ENCODE measurements at regions not wholly inside any gene's neighbourhood (a gene's known extent, or its start where the extent isn't known, plus 50 kb on each side); places are given as distances from the start of the nearest gene placed in this dataset.

GRCh38 chr3:72284471-72284870 lies 499.5 kb upstream of the PROK2 start:
- DNase-seq (no peak), ATAC-seq (no peak)
- peaks cover 12% of the 10 kb centered on the region for H3K4me1 ChIP-seq (ENCODE audit: control insufficient read depth, insufficient read depth, low read length)
- Mint-ChIP-seq H3K27me3 (ENCODE audit: low read depth in 2 of 2) (peaks cover 12 to 18% of the 10 kb centered on the region in 2 donors), H3K4me1 (peaks cover 6 to 12% of the 10 kb centered on the region in 2 donors), H3K36me3 (no peaks in the 10 kb centered on the region), H3K4me3 (no peak overlapping the region), H3K27ac (no peak overlapping the region), H3K9me3 (peaks cover 0 to 6% of the 10 kb centered on the region in 2 donors)
- no peaks in the 10 kb centered on the region for H3K27me3 ChIP-seq (ENCODE audit: control insufficient read depth, insufficient read depth, low read length)
- 92% methylated on average over 2 of the region's 5 CpGs for WGBS (ENCODE audit: insufficient coverage)
- TF ChIP-seq CTCF (IDR thresholded peaks at IDR 0.05): no peak
- H3K27ac ChIP-seq (ENCODE audit: low read length): no peak overlapping the region
- intact Hi-C loops (cut with micrococcal nuclease): no loop called here
- H3K36me3 ChIP-seq (ENCODE audit: control insufficient read depth, insufficient read depth, low read length): no peaks in the 10 kb centered on the region
- peaks cover 7% of the 10 kb centered on the region for H3K9me3 ChIP-seq (ENCODE audit: control insufficient read depth, insufficient read depth, low read length)
- no peak overlapping the region for H3K4me3 ChIP-seq (ENCODE audit: low read length)

- no peak overlapping the region for H3K27ac ChIP-seq (ENCODE audit: low read length)
- DNase-seq (no peak), ATAC-seq (no peak)
- Mint-ChIP-seq H3K4me1 (no peaks in the 10 kb centered on the region), H3K9me3 (peaks cover 0 to 6% of the 10 kb centered on the region in 2 donors), H3K27ac (no peak overlapping the region), H3K4me3 (no peak overlapping the region), H3K27me3 (ENCODE audit: low read depth in 2 of 2) (peaks cover 7 to 21% of the 10 kb centered on the region in 2 donors), H3K36me3 (no peaks in the 10 kb centered on the region)
- WGBS (ENCODE audit: insufficient coverage): 83% methylated on average over 3 of the region's 3 CpGs
- H3K4me1 ChIP-seq (ENCODE audit: control insufficient read depth, insufficient read depth, low read length): no peaks in the 10 kb centered on the region
- intact Hi-C loops (cut with micrococcal nuclease): no loop called here
- H3K9me3 ChIP-seq (ENCODE audit: control insufficient read depth, insufficient read depth, low read length): peaks cover 7% of the 10 kb centered on the region
- no peaks in the 10 kb centered on the region for H3K36me3 ChIP-seq (ENCODE audit: control insufficient read depth, insufficient read depth, low read length)
- no peak overlapping the region for H3K4me3 ChIP-seq (ENCODE audit: low read length)
- no peaks in the 10 kb centered on the region for H3K27me3 ChIP-seq (ENCODE audit: control insufficient read depth, insufficient read depth, low read length)
- no peak for TF ChIP-seq CTCF (IDR thresholded peaks at IDR 0.05)
These were observed 498.0 kb upstream of the PROK2 start for GRCh38 chr3:72282918-72283317.

- H3K9me3 ChIP-seq (ENCODE audit: control insufficient read depth, insufficient read depth, low read length): peaks cover 7% of the 10 kb centered on the region
- H3K27ac ChIP-seq (ENCODE audit: low read length): no peak overlapping the region
- Mint-ChIP-seq H3K27me3 (ENCODE audit: low read depth in 2 of 2) (peaks cover 7 to 21% of the 10 kb centered on the region in 2 donors), H3K27ac (no peak overlapping the region), H3K9me3 (peaks cover 0 to 6% of the 10 kb centered on the region in 2 donors), H3K4me1 (no peaks in the 10 kb centered on the region), H3K36me3 (no peaks in the 10 kb centered on the region), H3K4me3 (no peak overlapping the region)
- ATAC-seq (no peak), DNase-seq (no peak)
- WGBS (ENCODE audit: insufficient coverage): 75% methylated on average over 5 of the region's 5 CpGs
- no peaks in the 10 kb centered on the region for H3K27me3 ChIP-seq (ENCODE audit: control insufficient read depth, insufficient read depth, low read length)
- intact Hi-C loops (cut with micrococcal nuclease): no loop called here
- no peak overlapping the region for H3K4me3 ChIP-seq (ENCODE audit: low read length)
- H3K36me3 ChIP-seq (ENCODE audit: control insufficient read depth, insufficient read depth, low read length): no peaks in the 10 kb centered on the region
- H3K4me1 ChIP-seq (ENCODE audit: control insufficient read depth, insufficient read depth, low read length): no peaks in the 10 kb centered on the region
- TF ChIP-seq CTCF (IDR thresholded peaks at IDR 0.05): no peak
These were observed 496.6 kb upstream of the PROK2 start for GRCh38 chr3:72281551-72281950.

- 42% methylated on average over 6 of the region's 6 CpGs for WGBS (ENCODE audit: insufficient coverage)
- TF ChIP-seq CTCF (IDR thresholded peaks at IDR 0.05): no peak
- no peaks in the 10 kb centered on the region for H3K36me3 ChIP-seq (ENCODE audit: control insufficient read depth, insufficient read depth, low read length)
- no peak overlapping the region for H3K27ac ChIP-seq (ENCODE audit: low read length)
- intact Hi-C loops (cut with micrococcal nuclease): no loop called here
- peaks cover 7 to 21% of the 10 kb centered on the region in 2 donors for H3K27me3 Mint-ChIP-seq (ENCODE audit: low read depth in 2 of 2)
- no peak overlapping the region for H3K4me3 ChIP-seq (ENCODE audit: low read length)
- no peak overlapping the region for H3K4me3 Mint-ChIP-seq
- H3K27ac Mint-ChIP-seq: no peak overlapping the region
- peaks cover 7% of the 10 kb centered on the region for H3K9me3 ChIP-seq (ENCODE audit: control insufficient read depth, insufficient read depth, low read length)
- no peaks in the 10 kb centered on the region for H3K27me3 ChIP-seq (ENCODE audit: control insufficient read depth, insufficient read depth, low read length)
- DNase-seq: no peak
- H3K36me3 Mint-ChIP-seq: no peaks in the 10 kb centered on the region
- H3K4me1 Mint-ChIP-seq: no peaks in the 10 kb centered on the region
- no peaks in the 10 kb centered on the region for H3K4me1 ChIP-seq (ENCODE audit: control insufficient read depth, insufficient read depth, low read length)
- ATAC-seq: no peak
- peaks cover 0 to 6% of the 10 kb centered on the region in 2 donors for H3K9me3 Mint-ChIP-seq
These were observed 495.9 kb upstream of the PROK2 start for GRCh38 chr3:72280876-72281275.
